Hematopoietic multipotent progenitor cell treated with erythropoietin and hydrocortisone succinate and interleukin-3 and kit ligand, for 6 days (in vitro differentiated cells): ENCODE measurements at regions not wholly inside any gene's neighbourhood (a gene's known extent, or its start where the extent isn't known, plus 50 kb on each side); places are given as distances from the start of the nearest gene placed in this dataset.
"Not testable (repeated sequence)": the region's sequence is repeated elsewhere in the genome, so short reads cannot be mapped to it uniquely, and the experiment has no call there.

Experiments
- DNase-seq: peaks from one replicate; pipeline ENCODE4 v3.0.0-alpha.2; 2015

DNA sequence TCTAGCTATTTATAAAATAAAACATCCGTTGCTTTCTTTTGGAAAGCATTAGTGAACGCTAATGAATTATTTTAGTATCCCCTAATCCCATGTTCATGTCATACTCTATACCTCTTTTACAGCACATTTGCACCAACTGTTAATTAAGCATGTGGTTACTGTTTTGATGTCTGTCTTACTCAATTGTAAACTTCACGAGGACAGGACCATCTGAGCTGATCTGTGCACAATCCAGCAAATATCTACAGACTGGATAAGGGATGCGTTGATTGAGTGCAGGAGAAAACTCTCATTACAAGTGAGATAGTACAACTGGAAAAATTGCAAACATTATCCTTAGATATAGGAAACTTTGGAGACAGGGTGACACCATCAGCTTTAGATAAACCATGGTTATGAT is 201.1 kb downstream of the PCDH20 start:
- DNase-seq = no peak

GRCh38 chr13:61205898-61206297 is 209.8 kb downstream of the PCDH20 start:
- DNase-seq = not testable (repeated sequence)

- DNase-seq = no peak
These were observed 211.6 kb downstream of the PCDH20 start for GRCh38 chr13:61204025-61204424.

DNA sequence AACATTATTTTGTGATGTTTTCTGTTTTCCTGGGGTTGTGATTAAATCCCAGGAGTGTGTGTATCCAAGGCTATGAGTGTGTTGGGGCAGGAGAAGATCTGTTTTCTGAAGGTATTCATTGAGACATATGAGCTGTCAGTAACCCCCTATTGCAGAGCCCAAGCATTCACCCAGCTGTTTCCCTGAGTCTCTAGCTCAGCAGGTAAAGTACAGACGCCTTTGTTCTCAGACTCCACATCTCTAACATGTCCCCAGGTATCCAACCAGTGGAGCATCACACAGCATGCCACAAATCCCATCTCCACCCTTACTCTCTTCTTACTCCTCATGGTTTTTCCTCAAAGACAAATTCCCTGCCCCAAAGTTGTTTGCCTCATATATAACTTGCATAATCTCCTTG is 213.6 kb downstream of the PCDH20 start:
- DNase-seq = no peak

- no peak for DNase-seq
These were observed 222.8 kb downstream of the PCDH20 start for GRCh38 chr13:61192826-61193225.

GRCh38 chr13:61188057-61188456 is 227.6 kb downstream of the PCDH20 start:
- no peak for DNase-seq

- DNase-seq = no peak
These were observed 228.2 kb downstream of the PCDH20 start for GRCh38 chr13:61187471-61187870.

DNA sequence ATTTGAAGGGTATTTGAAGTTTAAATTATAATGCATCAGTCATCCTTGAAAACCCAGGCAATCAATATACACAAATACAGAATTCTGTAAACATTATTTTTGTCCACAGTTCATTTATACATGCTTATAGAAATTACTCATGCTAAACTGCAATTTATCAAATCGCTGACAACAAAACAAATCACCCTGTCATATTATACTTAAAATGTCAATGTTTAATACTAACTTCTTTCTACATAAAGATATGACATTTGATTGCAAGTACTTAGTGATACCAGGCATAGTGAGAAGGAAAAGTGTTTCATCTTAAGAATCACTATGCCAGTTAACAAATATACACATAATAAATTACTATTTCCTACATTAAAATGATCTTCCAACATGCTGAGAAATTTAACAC is 232.0 kb downstream of the PCDH20 start:
- no peak for DNase-seq

DNA sequence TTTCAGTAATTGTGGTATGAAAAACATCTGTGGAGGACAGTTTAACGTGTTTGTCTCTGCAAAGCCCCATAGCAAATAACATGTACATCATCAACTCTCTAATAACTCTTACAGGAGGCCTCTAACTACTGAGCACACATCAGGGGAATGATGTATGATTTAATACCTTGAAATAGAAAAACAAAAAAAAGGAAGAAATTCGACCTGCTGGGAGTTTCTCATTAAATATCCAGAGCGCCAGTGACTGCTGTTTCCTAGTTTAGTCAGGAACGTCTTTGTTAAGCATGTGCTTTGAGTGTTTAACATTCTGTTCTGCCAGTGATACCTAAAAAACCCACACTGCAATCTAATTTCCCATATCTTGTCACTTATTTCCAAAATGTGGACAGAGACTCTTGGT is 235.4 kb downstream of the PCDH20 start:
- no peak for DNase-seq

- no peak for DNase-seq
These were observed 235.9 kb downstream of the PCDH20 start for GRCh38 chr13:61179741-61180140.

GRCh38 chr13:61170856-61171255 is 244.8 kb downstream of the PCDH20 start:
- no peak for DNase-seq

GRCh38 chr13:61162636-61163035 is 253.0 kb downstream of the PCDH20 start:
- no peak for DNase-seq

- DNase-seq = no peak
These were observed 253.5 kb downstream of the PCDH20 start for GRCh38 chr13:61162106-61162505.

DNA sequence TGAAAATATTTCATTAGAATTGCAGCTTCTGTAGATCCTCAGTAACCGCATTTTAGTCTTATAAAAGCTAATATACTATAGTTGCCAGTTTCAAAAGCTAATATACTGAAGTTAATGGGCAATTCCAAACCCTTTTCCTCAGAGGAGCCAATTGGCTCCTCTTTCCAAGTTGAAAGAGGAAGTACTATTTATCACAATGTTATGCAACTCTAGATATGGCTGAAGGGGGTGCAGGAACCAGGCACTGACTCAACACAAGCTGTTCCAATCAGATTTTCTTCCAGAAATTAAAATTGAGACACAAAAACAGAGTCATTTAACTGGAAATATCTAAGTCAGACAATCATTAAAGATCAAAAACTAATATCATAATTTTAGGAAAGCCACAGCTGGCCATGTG is 258.9 kb downstream of the PCDH20 start:
- no peak for DNase-seq

DNA sequence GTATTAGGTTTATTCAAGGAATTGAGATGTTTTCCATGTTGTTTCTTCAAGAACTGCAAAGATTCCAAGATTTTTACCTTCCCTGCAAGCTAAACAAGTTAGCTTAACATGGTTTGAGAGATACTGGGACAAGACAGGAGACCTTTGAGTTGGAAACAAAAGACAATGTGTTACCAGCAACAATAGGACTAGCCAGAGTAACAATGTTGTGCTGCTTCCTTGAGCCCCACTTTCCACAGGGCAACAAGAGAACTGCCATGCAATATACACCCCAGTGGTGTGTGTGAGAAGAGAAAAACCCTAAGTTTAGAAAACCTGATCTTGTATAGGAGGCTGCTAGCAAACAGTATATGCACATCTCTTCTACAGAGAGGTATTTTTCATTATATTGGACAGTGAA is 264.6 kb downstream of the PCDH20 start:
- DNase-seq = no peak

DNA sequence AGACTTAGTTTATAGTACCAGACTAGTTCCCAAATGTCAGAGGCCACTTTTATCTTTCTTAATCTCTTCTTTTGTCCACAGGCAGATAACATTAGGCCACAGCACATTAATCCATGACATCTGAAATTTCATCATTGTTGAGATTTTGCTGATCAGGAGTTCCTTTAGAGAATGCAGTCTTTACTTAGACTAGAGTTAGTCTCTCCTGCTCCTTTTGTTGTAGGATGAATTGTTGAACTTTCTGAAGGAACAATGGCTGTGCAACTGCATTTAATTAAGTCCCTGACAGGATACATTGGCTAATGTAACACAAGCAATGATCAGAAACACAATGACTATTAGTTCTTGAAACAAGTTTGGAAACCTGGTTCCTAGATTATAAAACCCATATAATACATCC is 266.3 kb downstream of the PCDH20 start:
- no peak for DNase-seq

GRCh38 chr13:61148691-61149315 is 266.8 kb downstream of the PCDH20 start:
- DNase-seq = no peak

DNA sequence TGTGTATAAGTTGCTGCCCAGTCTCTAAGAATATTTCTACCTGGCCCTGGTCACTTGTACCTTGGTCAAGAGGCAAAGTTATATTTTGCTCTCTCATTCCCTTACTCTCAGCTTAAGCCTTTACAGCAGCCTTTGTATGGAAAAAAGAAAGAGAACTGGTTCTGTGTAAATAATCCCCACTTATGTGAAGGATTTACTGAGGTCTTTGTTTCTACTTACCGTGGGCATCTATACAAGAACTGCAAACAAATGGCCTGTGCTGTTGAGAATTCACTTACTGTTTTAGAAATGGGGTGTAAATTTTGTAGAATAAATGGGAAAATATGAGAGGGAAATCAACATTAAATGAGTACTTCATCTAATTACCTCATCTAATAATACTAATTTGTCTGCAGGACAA is 267.4 kb downstream of the PCDH20 start:
- DNase-seq = no peak

DNA sequence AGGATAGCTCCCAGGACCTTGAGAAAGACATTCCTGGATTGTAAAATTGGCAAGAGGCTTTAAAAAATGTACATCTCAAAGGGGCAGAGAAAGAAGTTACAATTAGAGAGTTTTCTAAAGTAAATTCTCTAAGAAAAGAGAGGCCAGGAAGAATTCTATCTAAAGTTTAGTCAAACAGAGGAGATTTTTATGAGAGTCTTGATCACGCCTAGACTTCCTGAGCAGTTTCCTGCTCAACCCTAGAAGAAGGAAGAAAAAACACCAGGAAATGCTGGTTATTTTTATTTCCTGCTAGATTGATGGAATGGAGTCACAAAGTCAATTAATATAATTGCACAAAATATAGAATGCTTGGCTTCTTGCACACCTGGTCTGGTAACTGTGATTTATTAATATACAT is 269.1 kb downstream of the PCDH20 start:
- no peak for DNase-seq

GRCh38 chr13:61146158-61146557 is 269.5 kb downstream of the PCDH20 start:
- DNase-seq = no peak

- no peak for DNase-seq
These were observed 270.6 kb downstream of the PCDH20 start for GRCh38 chr13:61144834-61145593.

DNA sequence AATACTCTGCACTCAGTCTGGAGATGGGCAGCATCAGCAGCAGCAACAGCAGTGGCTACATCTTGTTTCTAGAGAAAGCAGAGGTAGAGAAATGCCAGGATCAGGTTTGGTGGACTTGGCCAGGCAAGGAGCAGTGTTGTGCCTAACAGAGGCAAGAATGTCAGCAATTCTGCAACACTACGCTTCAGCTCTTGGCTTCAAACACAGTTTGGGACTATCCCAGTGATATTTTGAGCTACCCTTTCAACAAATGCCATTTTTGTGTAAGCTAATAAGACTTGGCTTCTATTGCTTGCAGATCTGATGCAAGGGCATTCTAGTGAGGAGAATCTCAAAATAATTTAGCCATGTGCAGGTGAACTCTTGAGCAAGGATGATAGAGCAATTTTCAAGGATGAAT is 271.3 kb downstream of the PCDH20 start:
- no peak for DNase-seq

GRCh38 chr13:61142506-61142905 is 273.1 kb downstream of the PCDH20 start:
- no peak for DNase-seq

DNA sequence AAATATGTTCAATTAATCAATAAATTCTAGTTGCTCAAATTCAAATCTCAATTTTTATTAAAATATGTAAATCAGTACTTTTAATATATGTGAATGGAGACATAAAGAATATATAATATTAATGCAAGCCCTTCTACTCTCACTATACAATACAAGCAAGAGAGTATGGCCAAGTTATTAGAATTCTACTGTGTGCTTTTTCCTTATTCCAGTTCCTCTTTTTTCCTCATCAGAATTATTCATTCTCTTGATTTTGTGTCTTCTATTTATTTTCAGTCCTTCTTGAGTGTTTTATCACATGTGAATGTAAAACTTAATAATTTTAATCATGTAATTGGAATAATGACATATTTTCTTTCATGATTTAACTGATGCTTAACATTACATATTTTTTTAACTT is 276.8 kb downstream of the PCDH20 start:
- no peak for DNase-seq

- DNase-seq = no peak
These were observed 279.1 kb downstream of the PCDH20 start for GRCh38 chr13:61136515-61136914.
